Lung (tissue), 11 donors: ENCODE measurements at regions not wholly inside any gene's neighbourhood (a gene's known extent, or its start where the extent isn't known, plus 50 kb on each side); places are given as distances from the start of the nearest gene placed in this dataset.

Experiments used
- ATAC-seq: fragments of 200-7000 bp; cut with Tn5 transposase; one replicate; pipeline ENCODE4 v1.9.1; 2020; ENCODE audit warnings: moderate number of reproducible peaks; ENCODE audit not compliant: insufficient read depth, low FRiP score
- DNase-seq, 3 donors: peaks; one replicate each; pipeline ENCODE4 v3.0.0-alpha.2; 2013 to 2017
- H3K27ac ChIP-seq, 2 donors: one replicate each; pipeline ENCODE4 v1.5.1; 2013; ENCODE audit warnings: mild to moderate bottlenecking in 2 of 2, moderate library complexity in 2 of 2, control low read depth in 1 of 2, inconsistent platforms in 1 of 2, low read depth in 1 of 2, low read length in 1 of 2
- H3K27me3 ChIP-seq, 3 donors: one replicate each; pipeline ENCODE4 v1.5.1; 2013; ENCODE audit warnings: low read length in 2 of 3; ENCODE audit not compliant: control insufficient read depth in 3 of 3, insufficient read depth in 3 of 3
- H3K36me3 ChIP-seq, 4 donors: one replicate each; pipeline ENCODE4 v1.5.1; 2013; ENCODE audit warnings: low read length in 4 of 4, mild to moderate bottlenecking in 1 of 4, moderate library complexity in 1 of 4; ENCODE audit not compliant: control insufficient read depth in 4 of 4, insufficient read depth in 4 of 4
- H3K4me1 ChIP-seq, 5 donors: one replicate each; pipeline ENCODE4 v1.5.1; 2013; ENCODE audit warnings: low read length in 5 of 5, mild to moderate bottlenecking in 2 of 5, moderate library complexity in 1 of 5; ENCODE audit not compliant: control insufficient read depth in 5 of 5, insufficient read depth in 5 of 5
- H3K4me3 ChIP-seq: one replicate; pipeline ENCODE4 v1.5.1; 2013; ENCODE audit warnings: mild to moderate bottlenecking, control low read depth, moderate library complexity
- H3K9ac ChIP-seq, 2 donors: one replicate each; pipeline ENCODE4 v1.5.1; 2013; ENCODE audit warnings: low read length in 2 of 2, control low read depth in 1 of 2; ENCODE audit not compliant: insufficient read depth in 1 of 2
- H3K9me3 ChIP-seq, 4 donors: one replicate each; pipeline ENCODE4 v1.5.1; 2013; ENCODE audit warnings: low read length in 3 of 4, mild to moderate bottlenecking in 1 of 4, moderate library complexity in 1 of 4; ENCODE audit not compliant: control insufficient read depth in 4 of 4, insufficient read depth in 3 of 4
- CTCF ChIP-seq: IDR thresholded peaks from 2 replicates; pipeline ENCODE4 v1.5.1; 2012; ENCODE audit warnings: mild to moderate bottlenecking; ENCODE audit errors: control extremely low read depth, extremely low read depth
- WGBS, 2 donors: extraction: QIAGEN DNeasy Blood & Tissue Kit; methylation state at CpG; one replicate each; pipeline ENCODE4 v1.1.7; 2013; 5-methylcytosine and 5-hydroxymethylcytosine counted together
- donor health status: control.
- donor health status: control.
- donor health status: Bipolar disorder and iron deficiency.
- donor health status: healthy.
- donor health status: DM: yes; HTN: yes; CAD: no.

GRCh38 chr2:59985923-59986322 lies 567.5 kb downstream of the BCL11A start:
- Histone ChIP-seq H3K4me3 (no peak overlapping the region), H3K4me1 (no peaks in the 10 kb centered on the region), H3K27ac (no peak overlapping the region), H3K9me3 (peaks cover 0 to 2% (median 0%) of the 10 kb centered on the region in 4 donors), H3K27me3 (no peaks in the 10 kb centered on the region), H3K36me3 (no peaks in the 10 kb centered on the region), H3K9ac (no peak overlapping the region)
- DNase-seq (no peak), ATAC-seq (no peak)
- TF ChIP-seq CTCF: no peak
- 91 to 94% methylated on average over 3 of the region's 3 CpGs for WGBS, 2 donors

GRCh38 chr2:59974051-59974766 lies 579.2 kb downstream of the BCL11A start:
- no peaks in the 10 kb centered on the region for H3K27me3 ChIP-seq
- H3K9ac ChIP-seq: no peak overlapping the region
- no peak overlapping the region for H3K4me3 ChIP-seq
- no peaks in the 10 kb centered on the region for H3K4me1 ChIP-seq
- no peak for DNase-seq
- no peak overlapping the region for H3K27ac ChIP-seq
- H3K9me3 ChIP-seq: no peaks in the 10 kb centered on the region
- no peak for TF ChIP-seq CTCF
- no peaks in the 10 kb centered on the region for H3K36me3 ChIP-seq
- ATAC-seq: no peak
- 67 to 80% methylated on average over 4 of the region's 4 CpGs for WGBS, 2 donors

GRCh38 chr2:59969161-59969560 lies 584.3 kb downstream of the BCL11A start:
- Histone ChIP-seq H3K36me3 (no peaks in the 10 kb centered on the region), H3K4me3 (no peak overlapping the region), H3K4me1 (no peaks in the 10 kb centered on the region), H3K27me3 (peaks cover 0 to 2% (median 0%) of the 10 kb centered on the region in 3 donors), H3K9ac (no peak overlapping the region), H3K27ac (no peak overlapping the region), H3K9me3 (no peaks in the 10 kb centered on the region)
- no peak for TF ChIP-seq CTCF
- ATAC-seq (no peak), DNase-seq (no peak)
- WGBS, 2 donors: 94 to 98% methylated on average over 5 of the region's 5 CpGs

- DNase-seq (no peak), ATAC-seq (no peak)
- peaks cover 0 to 2% (median 0%) of the 10 kb centered on the region in 3 donors for H3K27me3 ChIP-seq
- no peak overlapping the region for H3K9ac ChIP-seq
- WGBS, 2 donors: 31 to 74% methylated on average over 1 of the region's 1 CpG
- no peaks in the 10 kb centered on the region for H3K9me3 ChIP-seq
- no peaks in the 10 kb centered on the region for H3K4me1 ChIP-seq
- H3K36me3 ChIP-seq: no peaks in the 10 kb centered on the region
- H3K4me3 ChIP-seq: no peak overlapping the region
- no peak for TF ChIP-seq CTCF
- H3K27ac ChIP-seq: no peak overlapping the region
These were observed 585.0 kb downstream of the BCL11A start for GRCh38 chr2:59968441-59968840.
